Fibroblast of lung (primary cell): ENCODE measurements at regions not wholly inside any gene's neighbourhood (a gene's known extent, or its start where the extent isn't known, plus 50 kb on each side); places are given as distances from the start of the nearest gene placed in this dataset.

ENCODE experiments used
- DNase-seq, 2 donors: peaks; one replicate each; pipeline versions ENCODE4 v3.0.0 to v3.0.0-alpha.2; 2010; ENCODE audit warnings: low read depth in 2 of 2
- H2AFZ ChIP-seq: 2 replicates; pipeline ENCODE4 v1.5.1; 2012; ENCODE audit warnings: low read length, control low read depth, inconsistent platforms
- H3K27ac ChIP-seq: 2 replicates; pipeline ENCODE4 v1.5.1; 2011; ENCODE audit warnings: low read length, control low read depth; ENCODE audit not compliant: insufficient read depth
- H3K27me3 ChIP-seq: 2 replicates; pipeline ENCODE4 v1.5.1; 2011; ENCODE audit warnings: mild to moderate bottlenecking, low read length; ENCODE audit not compliant: control insufficient read depth, insufficient read depth
- H3K36me3 ChIP-seq: 2 replicates; pipeline ENCODE4 v1.5.1; 2011; ENCODE audit warnings: low read length; ENCODE audit not compliant: control insufficient read depth, insufficient read depth
- H3K4me1 ChIP-seq: 2 replicates; pipeline ENCODE4 v1.5.1; 2011; ENCODE audit warnings: low read length; ENCODE audit not compliant: control insufficient read depth, insufficient read depth; ENCODE audit errors: extremely low read depth
- H3K4me2 ChIP-seq: 2 replicates; pipeline ENCODE4 v1.5.1; 2011; ENCODE audit warnings: low read length, control low read depth; ENCODE audit not compliant: insufficient read depth; ENCODE audit errors: extremely low read depth
- H3K4me3 ChIP-seq, 4 experiments: fragments of 200-600 bp in 1 of 4; sonication (generic) in 1 of 4; replicated peaks in 1 of 4; 2 replicates each; pipeline ENCODE4 v1.5.1; 2011 to 2016; ENCODE audit warnings: low read length in 4 of 4, low read depth in 3 of 4, mild to moderate bottlenecking in 3 of 4, control low read depth in 2 of 4, inconsistent platforms in 1 of 4, mixed read lengths in 1 of 4; ENCODE audit not compliant: insufficient read depth in 1 of 4; ENCODE audit errors: control extremely low read depth in 1 of 4
- H3K79me2 ChIP-seq: 2 replicates; pipeline ENCODE4 v1.5.1; 2012; ENCODE audit warnings: mild to moderate bottlenecking, low read length, inconsistent platforms; ENCODE audit not compliant: control insufficient read depth, insufficient read depth
- H3K9ac ChIP-seq: 2 replicates; pipeline ENCODE4 v1.5.1; 2011; ENCODE audit warnings: mild to moderate bottlenecking, low read length, control low read depth; ENCODE audit not compliant: insufficient read depth
- H3K9me3 ChIP-seq: 2 replicates; pipeline ENCODE4 v1.5.1; 2012; ENCODE audit warnings: low read depth, low read length; ENCODE audit not compliant: control insufficient read depth, insufficient read depth
- H4K20me1 ChIP-seq: 2 replicates; pipeline ENCODE4 v1.5.1; 2011; ENCODE audit warnings: low read length; ENCODE audit not compliant: control insufficient read depth, insufficient read depth; ENCODE audit errors: extremely low read depth
- EZH2 ChIP-seq: IDR thresholded peaks from 2 replicates; pipeline ENCODE4 v1.5.1; 2012; ENCODE audit warnings: low read length, control low read depth, mild to moderate bottlenecking; ENCODE audit errors: missing control alignments
- TF ChIP-seq, protein P1 (sequence below), 2 donors: IDR thresholded peaks in 1 of 2; conservative IDR thresholded peaks in 1 of 2; 1 replicate in 1 of 2; 2 replicates in 1 of 2; pipeline ENCODE4 v1.5.1; 2011 to 2012; ENCODE audit warnings: low read length in 2 of 2, control low read depth in 1 of 2, inconsistent platforms in 1 of 2, low read depth in 1 of 2, mild to moderate bottlenecking in 1 of 2

DNA sequence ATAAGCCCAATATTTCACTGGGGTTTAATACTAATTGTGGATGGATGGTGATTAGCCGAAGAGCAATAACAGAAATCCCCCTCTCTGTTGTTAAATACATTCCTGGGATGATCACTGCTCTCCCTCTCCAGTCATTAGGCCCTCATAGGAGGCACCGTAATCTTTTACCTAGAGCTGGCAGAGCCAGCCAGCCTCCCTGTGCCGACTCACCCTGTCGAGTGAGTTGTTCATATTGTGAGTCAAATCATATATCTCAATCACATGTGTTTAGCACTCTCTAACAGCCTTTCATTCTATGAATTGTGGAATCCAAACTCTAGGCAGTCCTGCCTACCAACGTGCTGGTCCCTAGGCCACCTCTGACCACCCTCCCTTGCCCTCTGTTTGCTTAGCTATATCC is 771.0 kb downstream of the IRX1 start:
- H3K79me2 ChIP-seq = no peaks in the 10 kb centered on the region
- H4K20me1 ChIP-seq = no peaks in the 10 kb centered on the region
- no peaks in the 10 kb centered on the region for H3K9me3 ChIP-seq
- TF ChIP-seq, protein P1, sequence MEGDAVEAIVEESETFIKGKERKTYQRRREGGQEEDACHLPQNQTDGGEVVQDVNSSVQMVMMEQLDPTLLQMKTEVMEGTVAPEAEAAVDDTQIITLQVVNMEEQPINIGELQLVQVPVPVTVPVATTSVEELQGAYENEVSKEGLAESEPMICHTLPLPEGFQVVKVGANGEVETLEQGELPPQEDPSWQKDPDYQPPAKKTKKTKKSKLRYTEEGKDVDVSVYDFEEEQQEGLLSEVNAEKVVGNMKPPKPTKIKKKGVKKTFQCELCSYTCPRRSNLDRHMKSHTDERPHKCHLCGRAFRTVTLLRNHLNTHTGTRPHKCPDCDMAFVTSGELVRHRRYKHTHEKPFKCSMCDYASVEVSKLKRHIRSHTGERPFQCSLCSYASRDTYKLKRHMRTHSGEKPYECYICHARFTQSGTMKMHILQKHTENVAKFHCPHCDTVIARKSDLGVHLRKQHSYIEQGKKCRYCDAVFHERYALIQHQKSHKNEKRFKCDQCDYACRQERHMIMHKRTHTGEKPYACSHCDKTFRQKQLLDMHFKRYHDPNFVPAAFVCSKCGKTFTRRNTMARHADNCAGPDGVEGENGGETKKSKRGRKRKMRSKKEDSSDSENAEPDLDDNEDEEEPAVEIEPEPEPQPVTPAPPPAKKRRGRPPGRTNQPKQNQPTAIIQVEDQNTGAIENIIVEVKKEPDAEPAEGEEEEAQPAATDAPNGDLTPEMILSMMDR (conservative IDR thresholded peaks at IDR 0.05 in 1 of 2, IDR thresholded peaks at IDR 0.05 in 1 of 2; ENCODE audit: low read depth in 1 of 2, low read length in 2 of 2) = no peak
- no peak for TF ChIP-seq EZH2
- no peaks in the 10 kb centered on the region for H3K36me3 ChIP-seq
- no peak overlapping the region for H2AFZ ChIP-seq
- H3K4me2 ChIP-seq = no peak overlapping the region
- no peak for DNase-seq
- no peak overlapping the region for H3K4me3 ChIP-seq
- H3K27me3 ChIP-seq = no peaks in the 10 kb centered on the region
- H3K27ac ChIP-seq = no peak overlapping the region
- H3K9ac ChIP-seq = no peak overlapping the region
- no peaks in the 10 kb centered on the region for H3K4me1 ChIP-seq

GRCh38 chr5:4370218-4370617 is 769.9 kb upstream of the ADAMTS16 start:
- no peaks in the 10 kb centered on the region for H3K9me3 ChIP-seq
- TF ChIP-seq, protein P1 (conservative IDR thresholded peaks at IDR 0.05 in 1 of 2, IDR thresholded peaks at IDR 0.05 in 1 of 2; ENCODE audit: low read depth in 1 of 2, low read length in 2 of 2) = no peak
- TF ChIP-seq EZH2 = no peak
- H3K4me1 ChIP-seq = no peaks in the 10 kb centered on the region
- H3K36me3 ChIP-seq = no peaks in the 10 kb centered on the region
- H3K27me3 ChIP-seq = no peaks in the 10 kb centered on the region
- H3K9ac ChIP-seq = no peak overlapping the region
- no peaks in the 10 kb centered on the region for H3K79me2 ChIP-seq
- no peak overlapping the region for H3K4me2 ChIP-seq
- H2AFZ ChIP-seq = no peak overlapping the region
- DNase-seq = no peak
- no peak overlapping the region for H3K27ac ChIP-seq
- H3K4me3 ChIP-seq = no peak overlapping the region
- no peaks in the 10 kb centered on the region for H4K20me1 ChIP-seq

- Histone ChIP-seq H3K27me3 (no peaks in the 10 kb centered on the region), H3K9me3 (no peaks in the 10 kb centered on the region), H3K9ac (no peak overlapping the region), H2AFZ (no peak overlapping the region), H3K79me2 (no peaks in the 10 kb centered on the region), H3K4me3 (no peak overlapping the region), H4K20me1 (no peaks in the 10 kb centered on the region), H3K4me2 (no peak overlapping the region), H3K27ac (no peak overlapping the region), H3K4me1 (no peaks in the 10 kb centered on the region), H3K36me3 (no peaks in the 10 kb centered on the region)
- TF ChIP-seq, protein P1 (conservative IDR thresholded peaks at IDR 0.05 in 1 of 2, IDR thresholded peaks at IDR 0.05 in 1 of 2; ENCODE audit: low read depth in 1 of 2, low read length in 2 of 2) = no peak
- TF ChIP-seq EZH2 = no peak
- DNase-seq = no peak
These were observed 767.6 kb upstream of the ADAMTS16 start for GRCh38 chr5:4372481-4372880.
